Neural crest cell (in vitro differentiated cells): ENCODE measurements at regions not wholly inside any gene's neighbourhood (a gene's known extent, or its start where the extent isn't known, plus 50 kb on each side); places are given as distances from the start of the nearest gene placed in this dataset.
"Not testable (repeated sequence)": the region's sequence is repeated elsewhere in the genome, so short reads cannot be mapped to it uniquely, and the experiment has no call there.

Experiments
- DNase-seq: peaks from one replicate; pipeline ENCODE4 v3.0.0; 2021; ENCODE audit warnings: low read depth, mixed read lengths, low spot score
- H3K27ac Mint-ChIP-seq: one replicate; pipeline ENCODE4 v1.8.0; 2021; ENCODE audit warnings: mild to moderate bottlenecking, mixed read lengths; ENCODE audit not compliant: unreplicated experiment
- H3K27me3 Mint-ChIP-seq: 2 replicates; pipeline ENCODE4 v1.8.0; 2021; ENCODE audit warnings: low read depth, mild to moderate bottlenecking, mixed read lengths
- H3K36me3 Mint-ChIP-seq: 2 replicates; pipeline ENCODE4 v1.8.0; 2021; ENCODE audit warnings: low read depth, mild to moderate bottlenecking, mixed read lengths
- H3K4me1 Mint-ChIP-seq: 2 replicates; pipeline ENCODE4 v1.8.0; 2021; ENCODE audit warnings: mixed read lengths
- H3K4me3 Mint-ChIP-seq: one replicate; pipeline ENCODE4 v1.8.0; 2021; ENCODE audit warnings: mild to moderate bottlenecking, mixed read lengths
- H3K9me3 Mint-ChIP-seq: 2 replicates; pipeline ENCODE4 v1.8.0; 2021; ENCODE audit warnings: mixed read lengths
- TF ChIP-seq, protein P1 (sequence below): fragments of 200-600 bp; sonication (generic); conservative IDR thresholded peaks from 2 replicates; pipeline ENCODE4 v1.5.0; 2021; ENCODE audit warnings: antibody characterized with exemption, mild to moderate bottlenecking

DNA sequence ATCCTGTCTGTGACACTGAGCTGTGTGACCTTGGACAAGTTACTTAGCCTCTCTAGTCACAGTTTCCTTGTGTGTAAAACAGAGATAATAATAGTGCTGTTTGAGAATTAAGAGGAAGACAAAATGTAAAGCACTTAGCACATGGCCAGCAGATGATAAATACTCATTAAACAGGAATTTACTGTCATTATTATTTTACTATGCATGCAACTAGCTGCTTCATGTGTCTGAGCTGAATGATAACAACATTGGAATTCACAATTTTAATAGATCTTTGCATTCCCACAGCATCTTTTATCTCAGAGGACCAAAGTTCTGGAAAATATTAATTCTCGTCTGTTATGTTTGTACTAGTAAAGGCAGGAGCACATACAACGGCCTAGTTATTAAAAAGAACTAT, 79.2 kb upstream of the TET2 start:
- peaks cover 15% of the 10 kb centered on the region for H3K4me1 Mint-ChIP-seq
- H3K27me3 Mint-ChIP-seq: no peaks in the 10 kb centered on the region
- no peaks in the 10 kb centered on the region for H3K9me3 Mint-ChIP-seq
- no peak for DNase-seq
- no peak overlapping the region for H3K27ac Mint-ChIP-seq
- TF ChIP-seq, protein P1, sequence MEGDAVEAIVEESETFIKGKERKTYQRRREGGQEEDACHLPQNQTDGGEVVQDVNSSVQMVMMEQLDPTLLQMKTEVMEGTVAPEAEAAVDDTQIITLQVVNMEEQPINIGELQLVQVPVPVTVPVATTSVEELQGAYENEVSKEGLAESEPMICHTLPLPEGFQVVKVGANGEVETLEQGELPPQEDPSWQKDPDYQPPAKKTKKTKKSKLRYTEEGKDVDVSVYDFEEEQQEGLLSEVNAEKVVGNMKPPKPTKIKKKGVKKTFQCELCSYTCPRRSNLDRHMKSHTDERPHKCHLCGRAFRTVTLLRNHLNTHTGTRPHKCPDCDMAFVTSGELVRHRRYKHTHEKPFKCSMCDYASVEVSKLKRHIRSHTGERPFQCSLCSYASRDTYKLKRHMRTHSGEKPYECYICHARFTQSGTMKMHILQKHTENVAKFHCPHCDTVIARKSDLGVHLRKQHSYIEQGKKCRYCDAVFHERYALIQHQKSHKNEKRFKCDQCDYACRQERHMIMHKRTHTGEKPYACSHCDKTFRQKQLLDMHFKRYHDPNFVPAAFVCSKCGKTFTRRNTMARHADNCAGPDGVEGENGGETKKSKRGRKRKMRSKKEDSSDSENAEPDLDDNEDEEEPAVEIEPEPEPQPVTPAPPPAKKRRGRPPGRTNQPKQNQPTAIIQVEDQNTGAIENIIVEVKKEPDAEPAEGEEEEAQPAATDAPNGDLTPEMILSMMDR: no peak
- H3K4me3 Mint-ChIP-seq: no peak overlapping the region
- H3K36me3 Mint-ChIP-seq: no peaks in the 10 kb centered on the region

DNA sequence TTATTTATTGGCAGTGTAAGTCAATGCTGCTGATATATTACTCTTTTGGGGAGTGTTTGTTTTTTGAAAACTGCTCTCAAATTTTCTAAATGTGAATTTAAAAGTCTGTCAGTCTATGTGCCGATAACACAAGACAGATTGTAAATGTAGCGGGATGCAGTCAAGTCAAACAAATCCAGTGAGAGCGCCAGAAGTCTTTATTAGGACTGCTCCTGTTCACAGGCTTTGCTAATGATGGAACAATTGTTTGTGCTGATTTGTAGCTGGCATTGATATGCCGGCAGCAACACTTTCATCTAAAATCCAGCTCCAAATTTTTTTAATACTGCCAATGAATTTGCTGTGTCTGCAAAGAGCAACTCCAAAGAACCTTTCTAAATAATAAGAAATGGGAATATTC, 78.7 kb upstream of the TET2 start:
- TF ChIP-seq, protein P1: no peak
- DNase-seq: no peak
- H3K36me3 Mint-ChIP-seq: no peaks in the 10 kb centered on the region
- no peaks in the 10 kb centered on the region for H3K27me3 Mint-ChIP-seq
- H3K4me1 Mint-ChIP-seq: peaks cover 15% of the 10 kb centered on the region
- no peak overlapping the region for H3K27ac Mint-ChIP-seq
- H3K9me3 Mint-ChIP-seq: no peaks in the 10 kb centered on the region
- H3K4me3 Mint-ChIP-seq: no peak overlapping the region

- H3K27me3 Mint-ChIP-seq: no peaks in the 10 kb centered on the region
- H3K4me3 Mint-ChIP-seq: no peak overlapping the region
- H3K27ac Mint-ChIP-seq: no peak overlapping the region
- peaks cover 15% of the 10 kb centered on the region for H3K4me1 Mint-ChIP-seq
- H3K36me3 Mint-ChIP-seq: no peaks in the 10 kb centered on the region
- no peaks in the 10 kb centered on the region for H3K9me3 Mint-ChIP-seq
- TF ChIP-seq, protein P1: no peak
- no peak for DNase-seq
Measured at GRCh38 chr4:105068516-105068915, 78.2 kb upstream of the TET2 start.

DNA sequence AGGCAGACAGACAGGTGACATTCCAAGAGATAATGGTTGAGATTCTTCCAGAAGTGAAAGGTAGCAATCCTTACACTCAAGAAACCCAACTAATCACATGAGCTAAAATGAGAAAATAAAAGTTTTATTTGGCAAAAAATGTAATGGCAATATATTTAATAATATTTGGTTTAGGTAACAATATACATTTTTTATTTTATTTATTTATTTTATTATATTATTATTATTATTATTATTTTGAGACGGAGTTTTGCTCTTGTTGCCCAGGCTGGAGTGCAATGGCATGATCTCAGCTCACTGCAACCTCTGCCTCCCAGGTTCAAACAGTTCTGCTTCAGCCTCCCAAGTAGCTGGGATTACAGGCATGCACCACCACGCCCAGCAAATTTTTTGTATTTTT, 74.6 kb upstream of the TET2 start:
- H3K27ac Mint-ChIP-seq, H3K36me3 Mint-ChIP-seq, H3K9me3 Mint-ChIP-seq, H3K27me3 Mint-ChIP-seq, DNase-seq, H3K4me3 Mint-ChIP-seq: not testable (repeated sequence)
- peaks cover 15% of the 10 kb centered on the region for H3K4me1 Mint-ChIP-seq

DNA sequence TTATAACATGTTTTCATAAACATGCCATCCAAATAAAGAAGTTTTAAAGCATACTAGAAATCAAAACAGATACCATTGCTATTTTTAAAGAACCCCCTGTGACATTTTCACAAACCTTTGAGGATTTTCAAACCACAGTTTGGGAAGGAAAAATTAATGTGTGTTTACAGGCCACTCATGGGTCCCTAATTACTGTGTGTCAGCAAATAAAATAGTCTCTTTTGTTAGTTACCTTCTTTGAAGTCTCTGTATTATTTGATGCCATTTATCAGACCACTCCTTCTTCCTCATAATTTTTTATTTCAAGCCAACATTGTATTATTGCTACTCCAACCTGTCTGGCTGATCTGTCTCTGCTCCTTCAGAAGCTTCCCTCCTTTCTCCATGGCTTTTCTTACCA, 72.6 kb upstream of the TET2 start:
- Mint-ChIP-seq H3K9me3 (no peaks in the 10 kb centered on the region), H3K27ac (no peak overlapping the region), H3K4me1 (peaks cover 4% of the 10 kb centered on the region), H3K27me3 (no peaks in the 10 kb centered on the region), H3K36me3 (no peaks in the 10 kb centered on the region), H3K4me3 (no peak overlapping the region)
- TF ChIP-seq, protein P1: no peak
- DNase-seq: no peak

GRCh38 chr4:105075045-105075444, 71.6 kb upstream of the TET2 start:
- Mint-ChIP-seq H3K4me1 (peaks cover 4% of the 10 kb centered on the region), H3K27me3 (no peaks in the 10 kb centered on the region), H3K9me3 (peaks cover 2% of the 10 kb centered on the region), H3K4me3 (no peak overlapping the region), H3K36me3 (no peaks in the 10 kb centered on the region), H3K27ac (no peak overlapping the region)
- DNase-seq: no peak
- TF ChIP-seq, protein P1: no peak
